ENCODE measurements at regions not wholly inside any gene's neighbourhood (a gene's known extent, or its start where the extent isn't known, plus 50 kb on each side); places are given as distances from the start of the nearest gene placed in this dataset.

- TF ChIP-seq CTCF (IDR thresholded peaks at IDR 0.05): no peak
- no peak for TF ChIP-seq POLR2A (IDR thresholded peaks at IDR 0.05)
These were observed 610.6 kb upstream of the NRP1 start for GRCh38 chr10:33945051-33945450.

Measured in right lobe of liver (tissue), 4 donors.